RPMI8226 (cell line): ENCODE measurements at regions not wholly inside any gene's neighbourhood (a gene's known extent, or its start where the extent isn't known, plus 50 kb on each side); places are given as distances from the start of the nearest gene placed in this dataset.
A peak's percentile ranks its signal among the peaks of the same experiment; 100 is the strongest.

Source experiments
- DNase-seq: peaks from one replicate; pipeline ENCODE4 v3.0.0-alpha.2; 2015

DNA sequence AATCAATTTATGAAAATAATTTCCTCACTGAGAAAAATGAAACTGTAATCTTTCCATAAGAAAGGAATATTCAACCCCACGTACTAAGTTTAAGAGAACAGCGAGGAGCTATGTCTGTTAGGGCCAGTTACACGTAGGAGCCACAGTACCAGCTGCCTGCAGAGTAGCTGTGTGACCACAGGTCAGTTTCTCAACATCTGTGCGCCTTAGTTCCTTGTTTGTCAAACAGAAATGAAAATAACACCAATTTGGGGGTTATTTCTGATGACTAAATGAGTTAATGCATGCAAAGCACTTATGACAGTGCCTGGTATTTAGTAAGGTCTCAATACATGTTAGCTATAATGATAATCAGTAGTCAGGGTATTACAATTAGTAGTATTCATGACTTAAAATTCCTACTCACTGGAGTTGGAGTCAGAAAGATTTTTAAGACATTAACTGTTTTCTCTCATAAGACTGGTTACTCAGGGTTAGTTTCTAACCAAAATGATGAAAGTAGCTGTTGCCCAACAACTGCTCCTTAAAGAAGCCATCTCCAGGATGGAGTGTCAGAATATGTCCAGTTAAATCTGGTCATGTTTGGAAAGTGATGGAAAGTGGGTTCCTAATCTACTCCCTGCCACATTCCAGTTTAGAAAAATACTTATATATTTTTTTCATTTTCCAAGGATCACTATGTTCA lies 85.8 kb upstream of the ZNF648 start:
- peak; percentile 75 for DNase-seq

DNA sequence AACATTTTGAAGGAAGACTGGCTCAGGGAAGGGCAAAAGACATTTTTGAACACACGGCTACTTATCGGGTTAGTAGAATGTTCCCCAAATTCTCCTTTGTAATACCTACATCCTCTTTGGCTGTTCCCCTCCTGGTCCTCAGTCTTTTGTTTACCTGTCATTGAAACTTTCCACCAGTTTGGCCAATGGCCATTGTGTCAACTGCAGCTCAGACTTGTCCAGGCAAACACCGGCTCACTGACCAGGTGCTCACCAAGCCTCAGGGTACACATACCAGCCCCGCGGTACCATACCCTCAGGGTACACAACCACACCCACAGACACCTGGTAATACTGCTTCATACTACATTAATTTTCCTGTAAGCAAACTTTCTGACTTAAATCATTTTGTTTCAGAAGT lies 84.8 kb upstream of the ZNF648 start:
- peak; percentile 77 for DNase-seq

DNA sequence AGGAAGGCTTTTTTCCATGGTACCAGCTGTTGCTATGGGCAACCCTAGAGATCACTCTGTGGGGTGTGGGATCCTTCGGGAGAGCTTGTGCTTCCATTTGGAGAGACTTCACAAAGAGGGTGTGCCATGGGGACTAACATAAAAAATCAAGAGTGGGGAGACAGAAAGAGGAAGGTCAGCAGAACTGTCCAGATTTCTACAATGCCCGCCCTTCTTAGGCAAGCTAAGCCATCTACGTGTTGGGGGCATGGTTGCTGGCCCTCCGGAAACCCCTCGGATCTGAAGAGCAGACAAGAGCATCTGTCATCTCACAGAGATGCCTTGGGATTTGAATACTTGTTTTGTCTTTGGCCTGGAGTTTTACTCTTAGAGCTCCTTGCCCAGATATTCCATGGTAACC lies 83.9 kb upstream of the ZNF648 start:
- no peak for DNase-seq

DNA sequence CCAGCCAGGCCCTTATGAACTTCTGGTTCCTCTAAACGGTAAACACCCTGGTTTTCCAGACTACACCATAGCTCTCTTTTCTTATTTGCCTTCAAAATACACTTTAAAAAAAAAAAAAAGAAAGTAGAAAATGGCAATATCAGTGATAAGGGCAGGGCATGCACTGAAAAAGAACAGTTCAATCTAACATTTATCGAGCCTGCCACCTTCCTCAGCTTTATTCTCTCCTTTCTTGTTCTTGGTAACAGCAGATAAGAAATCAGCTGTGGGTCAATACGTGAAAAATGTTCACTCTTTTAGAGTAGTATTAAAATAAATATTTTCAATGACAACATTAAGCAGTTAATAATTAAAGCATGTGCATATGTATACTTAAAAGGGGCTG lies 83.1 kb upstream of the ZNF648 start:
- DNase-seq, result no peak

DNA sequence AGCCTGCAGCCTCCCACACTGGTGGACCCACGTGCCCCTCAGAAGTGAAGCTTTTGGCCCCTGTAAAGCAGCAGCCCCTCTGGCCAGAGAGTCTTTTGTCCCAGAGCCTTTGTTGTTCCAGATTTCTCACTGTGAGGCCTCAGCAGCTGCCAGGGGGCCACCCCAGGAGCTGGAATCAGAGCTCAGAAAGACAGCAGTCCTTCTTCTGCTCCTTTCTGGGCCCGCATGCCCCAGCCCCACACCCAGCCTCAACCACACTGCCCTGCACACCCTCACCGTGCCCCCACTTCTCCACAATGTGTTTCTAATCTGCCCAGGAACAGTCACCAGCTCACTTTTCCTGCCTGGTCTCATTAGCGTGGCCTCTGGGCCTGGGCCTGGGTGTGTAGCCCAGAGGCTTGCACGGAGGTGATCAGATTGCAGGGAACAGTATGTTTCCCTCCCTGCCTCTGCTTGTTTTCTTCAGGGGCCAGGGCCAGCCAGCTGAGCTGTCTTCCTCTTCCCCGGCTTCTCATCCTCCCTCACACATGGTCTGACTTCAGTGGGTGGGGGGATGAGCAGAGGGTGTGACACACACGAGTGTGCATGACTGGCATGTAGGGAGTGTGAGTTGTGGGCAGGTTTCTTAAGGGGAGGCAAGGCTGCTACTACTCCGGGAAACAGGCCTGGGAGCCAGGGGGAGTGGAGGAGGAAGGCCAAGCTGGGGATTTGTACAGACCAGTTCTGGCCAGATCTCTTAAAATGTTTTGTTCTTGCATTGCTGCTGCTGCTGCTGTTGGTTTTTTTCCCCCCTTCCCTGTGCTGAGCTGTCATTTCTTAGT lies 82.5 kb upstream of the ZNF648 start:
- DNase-seq, result peak; percentile 67

DNA sequence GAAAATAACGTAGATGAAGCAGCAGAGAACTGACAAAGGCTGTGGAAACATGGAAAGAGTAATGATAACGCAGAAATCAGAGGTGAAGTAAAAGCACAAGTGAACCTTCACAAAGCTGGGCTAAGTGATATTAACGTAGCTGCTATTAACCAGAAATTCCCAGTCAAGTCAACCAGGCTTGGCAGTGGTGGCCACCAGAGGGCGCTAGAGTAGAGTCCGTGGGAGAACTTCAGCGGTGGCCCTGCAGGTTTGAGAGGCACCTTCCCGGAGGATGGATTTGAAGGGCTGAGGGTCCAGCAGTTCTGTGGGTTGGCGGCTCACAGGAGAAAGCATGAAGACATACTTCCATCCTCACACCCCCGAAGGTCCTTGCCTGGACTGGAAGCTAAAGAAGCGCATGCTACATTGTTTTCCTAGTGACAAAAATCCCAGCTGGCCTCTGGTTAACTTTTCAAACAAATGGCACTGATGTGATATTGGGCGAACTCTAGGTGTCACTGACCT lies 81.7 kb upstream of the ZNF648 start:
- DNase-seq, result peak; percentile 92

DNA sequence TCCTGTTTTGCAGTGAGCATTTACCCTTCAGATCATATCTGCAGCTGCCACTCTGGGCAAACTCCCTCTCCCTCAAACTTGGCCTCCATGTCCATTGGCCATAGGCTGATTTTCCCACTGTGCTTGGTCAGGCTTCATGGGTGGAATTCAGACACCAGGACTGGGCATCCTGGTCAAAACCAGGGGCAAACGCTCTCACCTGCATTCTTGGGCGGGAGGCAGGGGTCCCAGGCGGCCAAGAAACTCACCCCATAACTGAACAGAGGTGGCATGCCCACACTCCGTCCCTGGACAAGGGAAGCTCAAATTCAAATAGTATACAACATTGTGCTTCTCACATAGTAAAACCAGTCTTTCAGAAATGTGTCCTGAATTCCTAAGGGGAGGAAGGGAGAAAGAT lies 81.1 kb upstream of the ZNF648 start:
- no peak for DNase-seq

DNA sequence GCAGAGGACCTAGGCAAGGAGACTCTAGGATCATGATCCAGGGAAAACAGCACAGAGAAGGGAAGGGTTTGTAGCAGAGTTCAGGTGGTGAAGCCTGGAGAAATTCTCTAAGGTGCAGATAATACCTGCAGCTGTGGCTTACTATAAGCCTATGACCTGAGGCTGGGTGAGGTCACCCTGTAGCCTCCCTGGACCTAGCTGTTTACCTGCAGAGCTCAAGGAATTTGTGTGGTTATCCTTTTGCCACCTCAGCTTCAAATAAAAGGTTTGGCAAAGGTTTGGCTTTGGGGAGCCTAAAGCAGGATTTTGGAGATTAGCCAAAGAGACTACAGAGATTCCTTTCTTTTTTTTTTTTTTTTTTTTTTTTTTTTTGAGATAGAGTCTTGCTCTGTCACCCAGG lies 79.5 kb upstream of the ZNF648 start:
- no peak for DNase-seq

DNA sequence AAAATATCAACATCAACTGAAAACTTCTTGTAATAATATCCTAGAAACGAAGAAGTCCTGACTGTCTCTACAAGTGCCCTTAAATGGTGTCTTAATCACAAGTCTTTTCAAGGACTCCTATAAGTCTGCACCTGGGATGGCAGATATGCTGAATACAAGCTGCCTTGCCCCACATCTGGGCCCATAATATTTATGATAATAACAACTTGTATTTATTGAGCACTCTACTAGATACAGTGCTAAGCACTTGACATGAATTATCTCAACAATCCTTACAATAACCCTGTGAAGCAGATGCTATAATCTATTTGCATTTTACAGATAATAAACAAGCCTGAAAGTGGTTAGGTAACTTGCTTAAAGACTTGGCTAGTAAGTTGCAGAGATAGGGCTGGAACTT lies 78.0 kb upstream of the ZNF648 start:
- DNase-seq, result no peak

DNA sequence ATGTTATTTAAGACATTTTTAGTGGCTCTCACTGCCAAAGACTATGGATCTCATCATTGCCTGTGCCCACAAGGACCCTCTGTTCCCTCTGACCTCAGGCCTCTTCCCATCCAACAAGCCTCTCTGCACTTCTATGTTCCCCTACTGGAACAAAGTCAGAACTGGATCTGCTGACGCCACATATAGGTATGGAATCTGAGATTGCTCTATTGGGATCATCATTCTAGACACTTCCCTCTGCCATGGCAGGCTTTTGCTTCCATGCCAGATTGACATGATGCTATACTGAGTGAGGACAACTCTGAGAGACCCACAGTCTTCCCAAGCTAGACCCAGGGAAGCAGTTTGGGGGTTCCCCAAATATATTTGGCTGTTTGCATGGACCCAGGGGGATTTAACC lies 76.0 kb upstream of the ZNF648 start:
- no peak for DNase-seq

DNA sequence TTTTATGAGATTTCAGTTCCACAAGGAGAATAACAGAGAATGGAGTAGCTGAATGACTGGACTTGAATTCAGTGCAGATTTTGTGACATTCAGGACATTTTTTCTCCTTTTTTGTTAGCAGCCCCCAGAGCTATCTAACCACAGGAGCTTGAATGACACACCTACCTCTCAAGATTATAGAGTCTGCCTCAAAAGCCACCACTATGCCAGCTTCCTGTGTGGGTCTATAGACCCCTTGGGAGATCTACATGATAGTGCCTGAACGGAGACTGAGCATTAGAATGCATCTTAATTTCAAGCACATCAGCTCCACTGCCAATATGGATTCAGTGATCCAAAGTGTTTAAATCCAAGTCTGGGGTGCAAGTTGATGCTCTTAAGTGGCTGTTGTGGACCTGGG lies 74.4 kb upstream of the ZNF648 start:
- no peak for DNase-seq

DNA sequence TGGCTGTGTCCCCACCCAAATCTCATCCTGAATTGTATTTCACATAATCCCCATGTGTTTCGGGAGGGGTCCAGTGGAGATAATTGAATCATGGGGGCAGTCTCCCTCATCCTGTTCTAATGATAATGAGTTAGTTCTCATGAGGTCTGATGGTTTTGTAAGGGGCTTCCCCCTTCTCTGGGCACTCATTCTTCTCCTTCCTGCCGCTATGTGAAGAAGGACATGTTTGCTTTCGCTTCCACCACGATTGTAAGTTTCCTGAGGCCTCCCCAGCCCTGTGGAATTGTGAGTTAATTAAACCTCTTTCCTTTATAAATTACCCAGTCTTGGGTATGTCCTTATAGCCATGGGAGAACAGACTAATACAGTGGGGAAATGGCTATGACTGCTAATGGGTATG lies 72.7 kb upstream of the ZNF648 start:
- no peak for DNase-seq

DNA sequence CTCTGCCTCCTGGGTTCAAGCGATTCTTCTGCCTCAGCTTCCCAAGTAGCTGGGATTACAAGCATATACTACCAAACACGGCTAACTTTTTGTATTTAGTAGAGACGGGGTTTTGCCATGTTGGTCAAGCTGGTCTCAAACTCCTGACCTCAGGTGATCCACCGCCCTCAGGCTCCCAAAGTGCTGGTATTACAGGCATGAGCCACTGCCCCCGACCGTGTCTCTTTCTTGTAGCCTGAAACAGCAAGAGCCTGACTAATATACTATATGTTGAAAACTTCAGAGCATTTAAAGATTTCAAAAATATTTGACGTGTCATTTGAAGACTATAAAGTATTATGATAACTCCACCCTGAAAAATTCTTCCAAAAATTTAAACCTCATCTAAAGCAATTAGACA lies 71.7 kb upstream of the ZNF648 start:
- no peak for DNase-seq

DNA sequence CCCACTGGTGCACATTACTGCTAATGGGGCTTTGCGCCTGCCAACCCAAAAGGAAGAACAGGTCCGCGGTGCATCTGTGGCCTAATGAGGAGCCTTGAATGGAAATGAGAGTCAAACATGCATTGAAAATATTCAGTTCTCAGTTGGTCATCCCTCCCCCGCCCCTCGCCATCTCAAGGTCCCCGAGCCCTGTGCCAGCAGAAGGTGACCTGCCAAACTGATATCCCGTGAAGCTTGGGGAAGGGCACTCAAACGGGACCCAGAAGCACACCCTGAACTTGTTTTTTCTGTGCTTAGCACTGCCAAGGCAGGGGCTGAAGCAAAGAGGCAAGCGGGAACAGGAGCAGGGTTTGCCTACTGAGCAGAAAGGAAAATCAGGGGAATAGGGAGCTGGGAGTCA lies 67.9 kb upstream of the ZNF648 start:
- DNase-seq, result no peak

DNA sequence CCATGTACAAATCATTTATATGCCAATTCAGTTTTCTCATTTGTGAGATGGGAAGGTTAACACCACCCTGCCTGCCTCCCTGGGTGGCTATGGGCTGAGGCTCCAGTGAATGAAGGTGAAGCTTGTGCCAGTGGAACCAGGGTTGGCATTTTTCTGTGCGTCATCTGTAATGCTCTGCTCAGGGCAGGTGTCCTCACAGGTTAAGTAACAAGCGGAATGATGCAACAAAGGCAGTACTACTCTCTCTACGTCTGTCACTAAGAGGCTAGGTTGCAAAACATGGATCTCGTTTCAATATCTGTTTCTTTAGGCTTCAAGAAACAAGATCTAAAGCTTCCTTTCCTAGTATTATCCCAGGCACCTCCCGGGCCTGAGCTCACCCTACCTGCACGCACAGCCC lies 67.0 kb upstream of the ZNF648 start:
- no peak for DNase-seq

DNA sequence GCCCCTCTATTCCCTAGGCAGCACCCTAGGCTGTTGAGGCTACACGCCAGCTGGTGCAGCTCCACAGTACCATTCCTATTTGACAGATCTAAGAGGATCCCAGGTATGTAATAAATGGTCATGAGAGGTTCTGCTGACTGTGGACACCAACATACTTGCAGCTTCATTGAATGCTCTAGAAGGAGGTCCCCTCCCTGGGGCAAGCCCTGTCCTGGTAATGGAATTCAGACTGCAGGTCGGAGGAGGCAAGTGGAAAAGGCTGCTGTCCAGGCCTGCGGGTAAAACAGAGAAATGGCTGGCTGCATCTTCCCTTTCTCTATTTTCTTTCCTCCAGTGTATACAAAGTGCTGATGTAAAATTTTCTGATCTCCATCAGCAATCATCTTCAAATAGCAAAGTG lies 66.1 kb upstream of the ZNF648 start:
- no peak for DNase-seq

DNA sequence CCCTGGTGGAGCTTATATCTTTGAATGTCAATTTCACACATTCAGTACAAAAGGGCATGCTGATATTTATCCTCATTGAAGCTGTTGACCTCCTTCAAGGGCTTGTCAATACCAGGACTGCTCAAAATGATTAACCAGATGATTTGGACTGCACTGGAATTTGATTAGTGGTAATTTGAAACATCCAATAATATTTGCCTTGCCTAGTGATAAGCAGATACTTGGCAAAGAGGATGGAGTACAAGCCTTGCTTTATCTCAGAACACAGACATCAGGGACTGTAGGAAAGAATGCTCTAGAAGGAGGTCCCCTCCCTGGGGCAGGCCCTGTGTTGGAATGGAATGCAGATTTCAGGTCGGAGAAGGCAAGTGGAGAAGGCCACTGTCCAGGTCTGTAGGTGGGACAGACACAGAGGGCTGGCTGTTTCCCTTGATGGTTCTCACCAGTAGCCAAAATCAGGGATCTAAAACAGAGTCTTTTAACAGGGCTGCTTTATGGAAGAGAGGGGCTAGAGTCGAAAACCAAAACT lies 64.8 kb upstream of the ZNF648 start:
- DNase-seq, result no peak

DNA sequence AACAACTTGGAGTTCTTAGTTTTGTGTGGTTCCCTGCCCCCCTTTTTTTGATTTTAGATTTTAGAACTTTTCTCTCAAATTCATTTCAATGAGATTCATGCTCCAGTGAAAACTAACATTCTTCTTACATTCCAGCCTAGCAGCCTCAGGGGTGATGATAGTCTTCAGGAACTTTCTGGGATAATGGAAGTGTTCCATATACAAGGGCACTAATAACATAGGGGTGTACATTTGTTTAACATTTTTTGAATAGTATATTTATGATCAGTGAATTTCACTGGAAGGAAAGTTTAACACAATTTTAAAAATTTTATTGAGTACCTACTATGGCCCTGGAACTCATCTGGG lies 61.4 kb upstream of the ZNF648 start:
- DNase-seq, result no peak

DNA sequence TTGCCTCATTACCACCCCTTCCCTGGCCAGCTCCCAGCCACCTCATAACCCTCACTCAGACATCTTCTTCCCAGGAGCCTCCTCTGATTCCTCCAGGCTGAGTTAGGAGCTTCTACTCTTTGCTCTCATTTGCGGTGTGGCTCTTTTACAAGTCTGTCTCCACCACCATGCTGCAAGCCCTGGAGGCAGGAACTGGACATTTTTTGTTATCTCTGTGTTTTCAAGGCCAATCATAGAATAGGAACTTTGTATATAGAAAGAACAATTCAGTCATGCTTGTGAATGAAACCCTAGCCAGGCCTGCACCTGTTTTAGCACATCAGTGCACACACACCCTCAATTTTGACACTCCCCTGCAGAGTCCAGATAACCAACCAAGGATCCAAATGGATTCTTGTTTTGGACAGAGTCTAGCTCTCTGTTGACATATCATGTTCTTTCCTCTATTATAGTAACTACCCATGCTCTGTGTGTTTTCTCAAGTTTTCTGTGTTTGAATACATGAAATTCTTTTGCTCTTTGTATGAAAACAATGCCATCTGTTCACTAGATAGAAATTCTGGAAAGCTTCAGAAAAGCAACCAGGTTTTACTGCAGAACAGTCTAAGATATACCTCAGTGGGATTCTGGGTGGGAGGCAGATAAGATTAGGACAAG lies 60.9 kb upstream of the ZNF648 start:
- no peak for DNase-seq

DNA sequence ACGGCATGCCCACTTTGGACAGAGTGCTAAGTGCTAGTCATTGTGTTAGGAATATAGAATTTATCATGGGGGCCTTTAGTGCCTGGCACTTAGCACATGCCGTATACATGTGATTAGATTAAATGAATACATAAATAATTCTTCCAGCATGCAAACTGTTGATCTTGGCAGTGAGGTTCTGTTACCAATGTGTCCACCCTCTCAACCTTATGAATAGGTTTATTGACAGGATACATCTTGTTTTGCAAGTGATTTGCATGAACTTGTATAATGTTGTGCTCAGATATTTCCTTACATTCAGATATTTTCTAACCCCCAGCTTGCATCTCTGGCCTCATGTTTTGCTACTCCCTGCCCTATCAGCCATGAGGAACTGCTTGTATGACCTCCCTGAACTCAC lies 60.3 kb upstream of the ZNF648 start:
- DNase-seq, result no peak

DNA sequence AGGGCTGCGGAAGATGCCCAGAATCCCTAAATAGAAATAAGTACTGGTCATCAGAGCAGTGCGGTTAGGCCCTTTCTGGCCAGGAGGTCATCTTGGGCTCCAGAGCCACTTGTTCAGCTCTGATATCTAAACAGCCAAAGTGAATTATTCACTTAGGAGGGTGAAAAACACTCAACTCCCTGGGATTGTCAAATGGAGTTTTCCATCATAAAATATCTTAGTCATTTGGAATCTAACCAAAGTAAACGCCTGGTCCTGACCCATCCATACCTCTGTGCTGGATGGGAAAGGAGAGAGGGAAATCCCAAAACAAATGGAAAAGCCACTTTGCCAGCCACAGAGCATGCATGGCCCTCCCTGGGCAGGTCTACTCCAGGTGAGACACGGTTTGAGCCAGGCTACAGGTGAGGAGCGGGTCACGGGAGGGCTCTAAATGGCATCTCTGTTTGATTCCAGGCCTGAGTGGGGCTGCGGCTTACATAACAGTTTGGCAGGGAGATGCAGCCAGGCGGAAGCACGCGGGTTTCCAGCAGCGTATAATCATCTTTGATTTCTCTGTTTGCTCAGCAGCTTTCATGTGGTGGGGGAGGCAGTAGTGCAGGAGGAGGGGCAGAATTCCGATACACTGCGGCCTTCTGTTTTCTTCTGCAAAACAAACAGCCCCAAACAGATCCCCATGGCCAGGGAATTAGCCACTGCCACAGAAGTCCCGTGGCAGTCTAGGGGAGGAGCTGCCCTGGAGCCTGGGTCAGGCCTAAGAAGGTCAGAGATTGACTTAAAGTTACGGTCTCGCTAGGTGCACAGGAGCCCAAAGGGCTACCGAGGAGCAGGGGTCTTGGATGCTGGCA lies 59.1 kb upstream of the ZNF648 start:
- DNase-seq, result no peak

DNA sequence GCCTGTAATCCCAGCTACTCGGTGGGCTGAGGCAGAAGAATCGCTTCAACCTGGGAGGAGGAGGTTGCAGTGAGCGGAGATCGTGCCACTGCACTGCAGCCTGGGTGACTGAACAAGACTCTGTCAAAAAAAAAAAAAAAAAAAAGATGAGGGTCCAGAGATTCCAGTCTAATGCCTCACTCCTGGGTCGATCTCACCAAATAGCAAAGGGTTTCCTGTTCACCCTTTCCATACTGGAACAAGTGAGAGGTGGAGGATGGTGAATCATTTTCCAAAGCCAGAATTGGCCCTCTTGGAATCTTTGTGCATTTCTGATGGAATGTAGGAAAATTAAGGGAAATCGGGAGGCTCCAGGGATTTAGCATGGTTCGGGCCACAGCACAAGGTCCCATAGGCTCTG lies 58.1 kb upstream of the ZNF648 start:
- DNase-seq, result no peak

DNA sequence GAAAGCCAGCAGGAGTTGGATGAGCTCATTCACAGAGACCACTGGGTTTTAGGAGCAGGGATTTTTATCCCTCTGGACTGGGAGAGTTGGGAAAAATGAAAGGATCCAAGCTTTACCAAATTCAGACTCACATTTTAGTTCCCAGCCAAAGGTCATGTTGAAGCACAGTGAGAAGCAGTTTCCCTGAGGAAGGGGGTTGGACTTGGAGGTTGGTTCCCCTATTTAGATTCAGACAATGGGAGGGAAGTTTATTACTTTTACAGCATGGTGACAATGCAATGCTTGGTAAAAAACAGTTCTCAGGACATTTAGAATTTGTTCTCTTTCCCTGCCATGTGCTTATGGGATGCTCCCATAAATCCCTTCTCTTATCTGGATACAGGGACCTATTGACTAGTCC lies 57.3 kb upstream of the ZNF648 start:
- no peak for DNase-seq
